ENCODE measurements at regions not wholly inside any gene's neighbourhood (a gene's known extent, or its start where the extent isn't known, plus 50 kb on each side); places are given as distances from the start of the nearest gene placed in this dataset.
"Not testable (repeated sequence)": the region's sequence is repeated elsewhere in the genome, so short reads cannot be mapped to it uniquely, and the experiment has no call there.

DNA sequence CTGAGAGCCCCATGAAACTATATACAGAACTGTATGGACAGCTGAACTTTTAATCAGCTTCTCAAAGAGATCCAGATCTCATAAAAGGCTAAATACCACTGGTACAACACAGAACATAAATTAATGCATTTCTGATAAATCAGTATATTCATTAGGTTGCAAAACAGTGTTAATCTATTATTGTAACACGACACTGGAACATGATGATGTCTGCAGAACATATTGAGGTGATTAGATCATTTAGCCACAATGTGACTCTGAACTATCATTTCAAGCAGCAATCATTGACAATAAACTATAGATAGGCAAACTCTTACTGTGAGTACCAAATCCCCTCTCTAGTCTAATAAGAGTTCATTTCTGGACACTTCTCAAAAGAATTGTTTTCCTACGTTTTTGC lies 50.3 kb downstream of the GASK1B start:
- DNase-seq (ENCODE audit: insufficient read length, low spot score), result no peak
- FAIRE-seq, result no peak
- TF ChIP-seq, protein P1, sequence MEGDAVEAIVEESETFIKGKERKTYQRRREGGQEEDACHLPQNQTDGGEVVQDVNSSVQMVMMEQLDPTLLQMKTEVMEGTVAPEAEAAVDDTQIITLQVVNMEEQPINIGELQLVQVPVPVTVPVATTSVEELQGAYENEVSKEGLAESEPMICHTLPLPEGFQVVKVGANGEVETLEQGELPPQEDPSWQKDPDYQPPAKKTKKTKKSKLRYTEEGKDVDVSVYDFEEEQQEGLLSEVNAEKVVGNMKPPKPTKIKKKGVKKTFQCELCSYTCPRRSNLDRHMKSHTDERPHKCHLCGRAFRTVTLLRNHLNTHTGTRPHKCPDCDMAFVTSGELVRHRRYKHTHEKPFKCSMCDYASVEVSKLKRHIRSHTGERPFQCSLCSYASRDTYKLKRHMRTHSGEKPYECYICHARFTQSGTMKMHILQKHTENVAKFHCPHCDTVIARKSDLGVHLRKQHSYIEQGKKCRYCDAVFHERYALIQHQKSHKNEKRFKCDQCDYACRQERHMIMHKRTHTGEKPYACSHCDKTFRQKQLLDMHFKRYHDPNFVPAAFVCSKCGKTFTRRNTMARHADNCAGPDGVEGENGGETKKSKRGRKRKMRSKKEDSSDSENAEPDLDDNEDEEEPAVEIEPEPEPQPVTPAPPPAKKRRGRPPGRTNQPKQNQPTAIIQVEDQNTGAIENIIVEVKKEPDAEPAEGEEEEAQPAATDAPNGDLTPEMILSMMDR (IDR thresholded peaks at IDR 0.05; ENCODE audit: insufficient read depth, missing control alignments), result no peak

DNA sequence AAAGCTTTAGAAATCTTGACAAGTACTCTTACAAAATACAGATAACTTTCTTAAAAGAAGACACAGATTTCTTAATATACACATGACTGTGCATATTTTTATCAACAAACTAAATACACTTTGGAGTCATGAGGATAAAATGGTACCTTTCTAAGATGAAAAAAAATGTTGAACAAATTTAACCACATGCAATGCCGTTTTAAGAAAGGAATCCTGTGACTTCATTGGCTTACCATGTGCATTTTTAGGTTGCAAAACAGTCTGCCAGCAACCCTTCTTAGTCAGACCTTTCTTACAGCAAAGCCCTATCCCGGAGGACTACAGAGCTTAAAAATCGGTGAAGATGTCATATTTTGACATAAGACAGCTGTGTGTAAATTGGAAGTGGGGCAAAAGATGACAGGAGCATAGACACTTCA lies 51.7 kb downstream of the GASK1B start:
- no peak for FAIRE-seq
- DNase-seq (ENCODE audit: insufficient read length, low spot score), result no peak

DNA sequence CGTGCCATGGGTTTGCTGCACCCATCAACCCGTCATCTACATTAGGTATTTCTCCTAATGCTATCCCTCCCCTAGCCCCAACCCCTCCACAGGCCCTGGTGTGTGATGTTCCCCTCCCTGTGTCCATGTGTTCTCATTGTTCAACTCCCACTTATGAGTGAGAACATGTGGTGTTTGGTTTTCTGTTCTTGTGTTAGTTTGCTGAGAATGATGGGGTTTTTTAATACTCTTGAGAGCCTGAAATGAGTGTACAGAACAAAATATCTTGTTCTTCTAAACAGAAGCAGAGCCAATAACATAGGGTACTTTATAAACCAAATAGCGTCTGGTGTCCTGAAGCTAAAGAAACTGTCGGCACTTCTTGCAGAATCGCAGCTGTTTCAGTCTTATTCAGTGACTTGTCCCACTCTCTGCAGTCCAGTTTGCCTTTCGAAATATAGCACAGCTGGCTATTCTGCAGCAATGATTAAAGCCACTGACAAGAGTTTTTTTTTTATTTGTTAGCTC lies 52.1 kb downstream of the GASK1B start:
- DNase-seq (ENCODE audit: insufficient read length, low spot score); FAIRE-seq: not testable (repeated sequence)

More for the DNA sequence above, 51.7 kb downstream of the GASK1B start:
- TF ChIP-seq, protein P1 (IDR thresholded peaks at IDR 0.05; ENCODE audit: insufficient read depth, missing control alignments), result no peak

DNA sequence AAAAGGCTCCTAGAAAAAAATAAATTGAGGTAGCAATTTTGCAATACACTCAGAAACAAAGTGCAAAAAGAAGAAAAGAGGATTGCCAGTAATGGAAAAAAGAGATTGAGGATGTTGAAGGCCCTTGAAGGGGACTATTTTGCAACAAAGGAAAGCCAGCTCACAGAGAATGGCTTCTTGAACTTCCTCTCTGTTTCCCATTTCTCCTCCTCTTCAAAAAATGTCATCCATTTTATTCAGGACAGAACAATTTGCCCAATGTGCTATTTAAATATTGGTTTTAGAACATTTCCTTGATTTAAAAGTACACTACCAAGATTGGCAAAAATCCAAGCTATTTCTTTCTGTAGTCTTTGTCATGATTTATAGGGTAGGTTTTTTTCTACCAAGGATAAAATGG lies 60.2 kb downstream of the GASK1B start:
- no peak for FAIRE-seq
- DNase-seq (ENCODE audit: insufficient read length, low spot score), result no peak
- TF ChIP-seq, protein P1 (IDR thresholded peaks at IDR 0.05; ENCODE audit: insufficient read depth, missing control alignments), result no peak

DNA sequence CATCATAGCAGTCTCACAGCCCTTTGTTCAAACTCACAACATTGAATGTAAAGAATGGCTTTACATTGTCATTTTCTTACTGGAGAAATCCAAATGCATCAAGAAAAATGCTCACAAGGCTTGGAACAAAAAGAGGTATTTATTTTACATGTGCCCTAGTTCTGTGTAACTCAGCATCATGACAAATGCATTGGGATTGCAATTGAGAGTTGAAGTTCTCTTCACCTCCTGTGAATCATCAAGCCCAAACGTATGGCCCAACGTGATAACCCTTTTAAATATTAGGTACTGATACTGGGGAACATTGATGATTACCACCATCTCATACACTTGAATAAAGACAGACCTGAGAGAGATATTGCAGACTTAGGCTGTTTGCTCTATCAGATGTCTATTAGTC lies 61.6 kb downstream of the GASK1B start:
- no peak for DNase-seq (ENCODE audit: insufficient read length, low spot score)
- no peak for FAIRE-seq
- TF ChIP-seq, protein P1 (IDR thresholded peaks at IDR 0.05; ENCODE audit: insufficient read depth, missing control alignments), result no peak

DNA sequence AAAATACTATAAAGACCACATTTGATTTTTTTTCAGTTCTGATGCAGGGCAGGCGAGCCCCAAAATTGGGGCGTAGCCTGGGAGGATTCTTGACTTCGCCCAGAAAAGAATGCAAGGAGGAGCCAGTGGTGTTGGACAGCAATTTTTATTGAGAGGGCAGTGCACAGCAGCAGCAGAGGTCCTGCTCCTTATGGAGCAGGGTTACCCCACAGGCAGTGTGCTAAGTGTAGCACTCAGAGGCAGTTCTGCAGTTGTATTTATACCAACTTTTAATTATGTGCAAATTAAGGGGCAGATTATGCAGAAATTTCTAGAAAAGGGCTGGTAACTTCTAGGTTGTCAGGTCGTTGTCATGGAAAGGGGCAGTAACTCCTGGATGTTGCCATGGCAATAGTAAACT lies 69.9 kb downstream of the GASK1B start:
- FAIRE-seq (no peak), DNase-seq (ENCODE audit: insufficient read length, low spot score) (no peak)
- TF ChIP-seq, protein P1 (IDR thresholded peaks at IDR 0.05; ENCODE audit: insufficient read depth, missing control alignments), result no peak

DNA sequence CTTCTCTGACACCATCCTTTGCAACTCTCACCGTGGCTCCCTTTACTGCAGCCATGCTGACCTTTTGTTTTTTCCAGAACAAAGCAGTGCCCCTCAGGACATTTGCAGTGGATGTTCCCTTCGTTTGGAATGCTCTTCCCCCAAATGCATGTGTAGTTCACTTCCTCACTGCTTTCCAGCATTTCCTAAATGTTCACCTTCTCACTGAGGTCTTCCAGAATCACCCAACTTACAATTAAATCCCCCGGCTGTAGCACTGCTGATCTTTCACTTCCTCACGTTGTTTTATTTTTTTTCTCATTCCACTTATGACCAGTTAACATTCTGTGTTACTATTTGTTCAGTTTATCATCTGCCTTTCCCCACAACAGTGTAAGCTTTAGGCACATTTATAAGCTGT lies 73.1 kb downstream of the GASK1B start:
- FAIRE-seq (no peak), DNase-seq (ENCODE audit: insufficient read length, low spot score) (no peak)
- TF ChIP-seq, protein P1 (IDR thresholded peaks at IDR 0.05; ENCODE audit: insufficient read depth, missing control alignments), result no peak

DNA sequence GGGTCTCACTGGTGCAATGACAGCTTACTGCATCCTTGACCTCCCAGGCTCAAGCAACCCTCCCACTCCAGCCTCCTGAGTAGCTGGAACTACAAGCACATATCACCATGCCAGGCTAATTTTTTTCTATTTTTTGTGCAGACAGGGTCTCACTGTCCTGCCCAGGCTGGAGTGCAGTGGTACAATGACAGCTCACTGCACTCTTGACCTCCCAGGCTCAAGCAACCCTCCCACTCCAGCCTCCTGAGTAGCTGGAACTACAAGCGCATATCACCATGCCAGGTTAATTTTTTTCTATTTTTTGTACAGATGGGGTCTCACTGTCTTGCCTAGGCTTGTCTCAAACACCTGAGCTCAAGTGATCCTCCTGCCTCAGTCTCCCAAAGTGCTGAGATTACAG lies 74.0 kb downstream of the GASK1B start:
- FAIRE-seq (no peak), DNase-seq (ENCODE audit: insufficient read length, low spot score) (no peak)
- TF ChIP-seq, protein P1 (IDR thresholded peaks at IDR 0.05; ENCODE audit: insufficient read depth, missing control alignments), result no peak
